ENCODE measurements at regions not wholly inside any gene's neighbourhood (a gene's known extent, or its start where the extent isn't known, plus 50 kb on each side); places are given as distances from the start of the nearest gene placed in this dataset.

GRCh38 chr6:113576310-113576709 is 280.8 kb upstream of the MARCKS start:
- no peak for DNase-seq

DNA sequence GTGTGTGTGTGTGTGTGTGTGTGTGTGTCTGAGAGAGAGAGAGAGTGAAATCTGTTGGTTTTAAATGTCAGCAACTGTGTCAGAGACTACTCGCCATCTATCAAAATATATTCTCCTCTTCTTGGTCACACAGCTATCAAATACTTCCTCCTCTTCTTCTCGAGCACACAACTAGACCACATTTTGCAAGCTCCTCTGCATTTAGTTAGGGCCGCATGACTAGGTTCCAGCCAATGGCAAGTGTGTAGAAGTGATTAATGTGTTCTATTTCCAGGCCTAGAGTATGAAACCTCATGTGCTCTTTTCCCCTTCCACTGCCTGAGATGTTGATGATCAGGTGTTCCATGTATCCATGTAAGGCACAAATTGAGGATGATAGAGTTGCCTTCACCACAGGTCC is 278.5 kb upstream of the MARCKS start:
- no peak for DNase-seq

DNA sequence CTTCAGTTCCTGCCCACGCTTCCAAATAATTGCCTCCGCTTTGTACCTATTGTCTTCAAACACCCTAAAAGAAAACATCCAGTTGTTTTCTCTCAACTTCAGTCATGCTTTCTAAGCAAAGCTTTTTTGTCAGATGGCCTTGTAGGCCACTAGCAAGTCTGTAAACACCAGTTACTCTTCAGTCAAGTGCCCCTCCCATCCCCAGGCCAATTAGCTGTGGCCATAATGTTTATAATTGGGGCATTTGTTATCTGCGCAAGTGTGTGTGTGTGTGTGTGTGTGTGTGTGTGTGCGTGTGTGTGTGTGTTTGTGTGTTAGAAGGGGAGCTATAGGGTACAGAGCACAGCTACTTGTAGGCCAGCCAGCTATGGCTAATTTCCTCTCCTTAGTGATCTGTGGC is 272.4 kb upstream of the MARCKS start:
- no peak for DNase-seq

DNA sequence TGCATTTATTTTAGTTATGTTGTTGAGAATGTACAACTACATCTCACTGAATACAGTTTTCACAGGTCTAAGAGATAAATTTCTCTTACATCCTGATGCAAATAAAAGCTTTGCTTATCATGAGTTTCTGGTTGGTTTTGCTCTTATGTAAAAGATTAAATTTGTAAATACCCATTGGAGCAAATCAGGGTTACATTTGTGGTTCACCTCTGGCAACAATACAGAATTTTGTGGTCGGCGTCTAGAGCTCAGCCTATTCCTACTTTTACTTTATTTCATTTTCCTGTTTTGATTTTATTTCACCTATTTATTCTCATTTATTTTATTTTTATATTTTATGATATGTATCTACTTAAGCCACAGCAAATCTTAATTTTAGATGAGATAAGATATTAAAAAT is 271.9 kb upstream of the MARCKS start:
- no peak for DNase-seq

GRCh38 chr6:113586413-113587077 is 270.6 kb upstream of the MARCKS start:
- no peak for DNase-seq

GRCh38 chr6:113587078-113587699 is 270.0 kb upstream of the MARCKS start:
- no peak for DNase-seq

DNA sequence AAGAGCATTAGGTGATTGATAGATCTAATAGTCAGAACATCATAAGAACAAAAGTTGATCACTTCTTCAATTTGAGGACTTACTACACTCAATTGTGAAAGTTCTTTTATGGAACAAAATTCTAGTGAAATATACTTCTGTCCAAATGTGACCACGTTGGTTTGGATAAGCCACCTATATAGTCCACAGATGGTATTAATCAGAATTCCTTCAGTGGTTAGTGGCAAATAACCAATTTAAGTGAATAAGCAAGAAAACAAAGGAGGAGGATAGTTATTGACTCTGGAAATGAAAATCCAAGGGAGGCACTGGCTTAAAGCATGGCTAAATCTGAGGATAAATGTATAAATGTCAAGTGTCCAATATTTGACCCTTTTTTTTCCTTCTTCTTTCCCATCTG is 268.5 kb upstream of the MARCKS start:
- DNase-seq, result no peak

DNA sequence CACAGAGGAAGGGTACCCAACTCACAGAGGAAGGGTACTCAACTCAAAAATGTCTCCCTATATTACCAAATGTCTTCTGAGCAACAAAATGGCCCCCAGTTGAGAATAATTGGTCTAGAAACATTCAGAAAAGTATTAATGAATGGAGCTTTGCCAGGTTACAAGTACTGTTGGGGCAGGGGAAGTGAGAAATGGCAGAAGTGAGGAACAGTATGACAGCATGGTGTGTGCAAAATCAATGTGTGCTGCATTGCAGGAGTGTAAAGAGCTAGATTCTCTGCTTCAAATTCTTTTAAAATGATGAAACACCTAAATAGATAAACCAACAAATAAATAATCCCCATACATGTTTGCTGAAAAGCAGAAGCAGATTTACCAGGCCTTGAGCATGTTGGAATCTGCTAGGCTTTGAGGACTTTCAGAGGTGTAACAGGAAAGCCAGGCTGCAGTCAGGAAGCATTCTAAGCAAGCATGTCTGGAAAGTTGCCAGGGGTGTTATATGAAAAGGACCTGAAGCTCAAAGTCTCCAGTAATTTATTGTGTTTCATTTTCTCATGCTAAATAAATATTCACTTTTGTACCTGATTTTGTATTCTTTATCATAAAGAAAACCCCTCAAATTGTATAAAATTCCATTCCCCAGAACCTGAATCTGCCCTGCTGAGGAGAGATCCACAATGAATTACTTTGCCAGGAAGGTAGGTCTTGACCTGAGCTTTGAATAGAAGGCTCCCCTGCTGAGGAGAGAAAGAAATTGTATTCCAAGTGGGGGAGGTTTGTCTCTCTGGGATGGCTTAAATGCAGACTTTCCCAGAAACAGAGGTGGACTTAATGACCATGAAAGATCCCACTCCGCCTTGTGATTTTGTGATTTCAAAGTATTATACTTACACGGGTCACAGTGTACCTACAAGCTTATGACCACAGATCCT is 265.0 kb upstream of the MARCKS start:
- peak; percentile 47 for DNase-seq

DNA sequence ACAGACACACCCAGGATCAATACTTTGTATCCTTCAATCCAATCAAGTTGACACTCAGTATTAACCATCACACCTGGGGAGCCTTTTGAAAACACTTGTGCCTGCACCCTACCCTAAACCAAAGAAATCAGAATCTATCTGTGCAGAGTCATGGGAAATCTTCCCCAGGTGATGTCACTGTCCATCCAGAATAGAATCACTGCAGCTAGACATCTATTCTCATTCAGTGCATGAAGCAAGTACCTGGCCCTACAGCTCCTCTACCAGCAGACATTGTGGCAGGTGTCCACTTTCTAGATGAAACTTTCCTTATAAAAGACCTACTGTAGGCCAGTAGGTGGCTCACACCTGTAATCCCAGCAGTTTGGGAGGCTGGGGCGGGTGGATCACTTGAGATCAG is 262.4 kb upstream of the MARCKS start:
- DNase-seq, result no peak

GRCh38 chr6:113595911-113596376 is 261.2 kb upstream of the MARCKS start:
- DNase-seq, result peak; percentile 82

- DNase-seq, result peak; percentile 56
Measured at GRCh38 chr6:113596387-113597230, 260.5 kb upstream of the MARCKS start.

- DNase-seq, result no peak
Measured at GRCh38 chr6:113597231-113597583, 259.9 kb upstream of the MARCKS start.

- no peak for DNase-seq
Measured at GRCh38 chr6:113598786-113599185, 258.4 kb upstream of the MARCKS start.

DNA sequence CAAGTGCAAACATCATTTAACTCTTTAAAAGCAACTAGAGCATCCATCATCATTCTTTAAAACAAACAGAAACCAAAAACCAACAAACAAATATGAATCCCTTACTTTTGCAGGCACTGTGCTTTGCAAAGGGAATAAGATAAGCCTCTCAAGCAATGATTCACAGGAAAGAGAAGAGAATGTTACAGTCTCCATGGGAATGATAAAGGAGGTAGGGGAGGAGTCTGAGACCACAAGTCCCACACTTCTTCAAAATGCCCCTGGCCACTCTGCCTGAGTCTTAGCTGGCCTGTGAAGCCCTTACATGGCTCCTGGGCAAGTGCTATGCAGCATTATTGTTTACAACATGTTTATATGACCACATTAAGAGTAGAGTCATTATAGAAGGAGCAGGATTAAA is 257.7 kb upstream of the MARCKS start:
- no peak for DNase-seq

- DNase-seq, result no peak
Measured at GRCh38 chr6:113600551-113601339, 256.4 kb upstream of the MARCKS start.

- no peak for DNase-seq
Measured at GRCh38 chr6:113607821-113608545, 249.2 kb upstream of the MARCKS start.

- DNase-seq, result no peak
Measured at GRCh38 chr6:113610377-113610988, 246.7 kb upstream of the MARCKS start.

- no peak for DNase-seq
Measured at GRCh38 chr6:113616701-113617274, 240.4 kb upstream of the MARCKS start.

GRCh38 chr6:113619077-113619476 is 238.1 kb upstream of the MARCKS start:
- no peak for DNase-seq

- DNase-seq, result no peak
Measured at GRCh38 chr6:113620386-113620785, 236.8 kb upstream of the MARCKS start.
